GM12878 (cell line): ENCODE measurements at regions not wholly inside any gene's neighbourhood (a gene's known extent, or its start where the extent isn't known, plus 50 kb on each side); places are given as distances from the start of the nearest gene placed in this dataset.
A peak's percentile ranks its signal among the peaks of the same experiment; 100 is the strongest.

Experiments used
- ATF3 ChIP-seq: IDR thresholded peaks from 2 replicates; pipeline ENCODE4 v1.6.1; 2011; ENCODE audit warnings: low read depth, mild to moderate bottlenecking, low read length, moderate library complexity, borderline replicate concordance; ENCODE audit errors: extremely low read depth
- DPF2 ChIP-seq: fragments of 450-650 bp; IDR thresholded peaks from 2 replicates; pipeline ENCODE4 v1.6.1; 2017; ENCODE audit warnings: mild to moderate bottlenecking
- EED ChIP-seq: sonication (generic); IDR thresholded peaks from 2 replicates; pipeline ENCODE4 v1.6.1; 2016; ENCODE audit warnings: antibody characterized with exemption, low read depth
- FOS ChIP-seq: IDR thresholded peaks from 3 replicates; pipeline ENCODE4 v1.6.1; 2011; ENCODE audit warnings: borderline replicate concordance; ENCODE audit not compliant: insufficient read length; ENCODE audit errors: extremely low read depth
- IKZF1 ChIP-seq: fragments of 450-650 bp; conservative IDR thresholded peaks from 2 replicates; pipeline ENCODE4 v1.6.1; 2017; ENCODE audit warnings: antibody characterized with exemption, mild to moderate bottlenecking
- IRF3 ChIP-seq: fragments of 450-650 bp; IDR thresholded peaks from 2 replicates; pipeline ENCODE4 v1.6.1; 2014; ENCODE audit warnings: mild to moderate bottlenecking
- IRF4 ChIP-seq: IDR thresholded peaks from 2 replicates; pipeline ENCODE4 v1.6.1; 2011; ENCODE audit warnings: low read depth, low read length
- RAD51 ChIP-seq: fragments of 450-650 bp; IDR thresholded peaks from 2 replicates; pipeline ENCODE4 v1.6.1; 2016; ENCODE audit warnings: moderate library complexity, mild to moderate bottlenecking, inconsistent platforms
- RELB ChIP-seq: fragments of 450-650 bp; IDR thresholded peaks from 2 replicates; pipeline ENCODE4 v1.6.1; 2017; ENCODE audit warnings: low read depth, mild to moderate bottlenecking, moderate library complexity
- ZNF274 ChIP-seq: IDR thresholded peaks from one replicate; pipeline ENCODE4 v1.8.0; 2011; ENCODE audit not compliant: insufficient read length, insufficient read depth

GRCh38 chr6:113647143-113647889, 209.8 kb upstream of the MARCKS start (continued):
- TF ChIP-seq ZNF274 = no peak
- TF ChIP-seq DPF2 = 0 out of 2 replicates have a peak, but pooled peaks have one; percentile 29
- TF ChIP-seq RELB = peak; percentile 5; the same call in 1 of the 2 replicates
- TF ChIP-seq IRF4 = peak; percentile 45; the same call in 1 of the 2 replicates
- TF ChIP-seq IRF3 = no peak
- TF ChIP-seq RAD51 = no peak; the same call in 1 of the 2 replicates
- TF ChIP-seq ATF3 = no peak
- TF ChIP-seq EED = peak; percentile 82
- no peak for TF ChIP-seq FOS
- TF ChIP-seq IKZF1 = peak; percentile 90
